H9 (cell line): ENCODE measurements at regions not wholly inside any gene's neighbourhood (a gene's known extent, or its start where the extent isn't known, plus 50 kb on each side); places are given as distances from the start of the nearest gene placed in this dataset.
"Not testable (repeated sequence)": the region's sequence is repeated elsewhere in the genome, so short reads cannot be mapped to it uniquely, and the experiment has no call there.

ENCODE experiments used
- DNase-seq: peaks from one replicate; pipeline ENCODE4 v3.0.0-alpha.2; 2017
- H2AFZ ChIP-seq: one replicate; pipeline ENCODE4 v1.6.1; 2013; ENCODE audit warnings: mild to moderate bottlenecking, low read length, control low read depth, moderate library complexity
- H2AK5ac ChIP-seq: 2 replicates; pipeline ENCODE4 v1.6.1; 2013; ENCODE audit warnings: low read length, control low read depth, mixed read lengths; ENCODE audit not compliant: insufficient read length
- H2BK120ac ChIP-seq: one replicate; pipeline ENCODE4 v1.6.1; 2013; ENCODE audit warnings: low read depth, mild to moderate bottlenecking, low read length, control low read depth, inconsistent platforms; ENCODE audit not compliant: poor library complexity, severe bottlenecking
- H2BK12ac ChIP-seq: 2 replicates; pipeline ENCODE4 v1.6.1; 2013; ENCODE audit warnings: low read length, control low read depth, mixed read lengths, low read depth; ENCODE audit not compliant: insufficient read length
- H2BK15ac ChIP-seq: 2 replicates; pipeline ENCODE4 v1.6.1; 2013; ENCODE audit warnings: low read depth, low read length, control low read depth
- H2BK20ac ChIP-seq: one replicate; pipeline ENCODE4 v1.6.1; 2013; ENCODE audit warnings: low read depth, mild to moderate bottlenecking, low read length, control low read depth, inconsistent platforms; ENCODE audit not compliant: poor library complexity, severe bottlenecking
- H2BK5ac ChIP-seq: 2 replicates; pipeline ENCODE4 v1.6.1; 2013; ENCODE audit warnings: low read length, control low read depth, mixed read lengths; ENCODE audit not compliant: insufficient read length
- H3K14ac ChIP-seq: 2 replicates; pipeline ENCODE4 v1.6.1; 2013; ENCODE audit warnings: low read length, control low read depth; ENCODE audit not compliant: insufficient read depth
- H3K18ac ChIP-seq: 2 replicates; pipeline ENCODE4 v1.6.1; 2013; ENCODE audit warnings: low read depth, mild to moderate bottlenecking, mixed read lengths, low read length, control low read depth; ENCODE audit not compliant: insufficient read length
- H3K23ac ChIP-seq: 2 replicates; pipeline ENCODE4 v1.6.1; 2013; ENCODE audit warnings: low read length, control low read depth, mixed read lengths, low read depth; ENCODE audit not compliant: insufficient read length
- H3K23me2 ChIP-seq: 2 replicates; pipeline ENCODE4 v1.6.1; 2013; ENCODE audit warnings: low read depth, mild to moderate bottlenecking, mixed read lengths, low read length, control low read depth; ENCODE audit not compliant: insufficient read length, poor library complexity, severe bottlenecking
- H3K27ac ChIP-seq: 2 replicates; pipeline ENCODE4 v1.5.1; 2013; ENCODE audit warnings: low read length, control low read depth, mixed read lengths, low read depth; ENCODE audit not compliant: insufficient read length
- H3K27me3 ChIP-seq: 2 replicates; pipeline ENCODE4 v1.6.1; 2013; ENCODE audit warnings: low read length, control low read depth, inconsistent platforms; ENCODE audit not compliant: insufficient read depth
- H3K4ac ChIP-seq: 2 replicates; pipeline ENCODE4 v1.6.1; 2013; ENCODE audit warnings: low read depth, mild to moderate bottlenecking, control low read depth, inconsistent platforms, low read length, moderate library complexity
- H3K4me1 ChIP-seq: 2 replicates; pipeline ENCODE4 v1.6.1; 2013; ENCODE audit warnings: low read length, control low read depth, inconsistent platforms; ENCODE audit not compliant: insufficient read depth
- H3K4me2 ChIP-seq: 2 replicates; pipeline ENCODE4 v1.6.1; 2013; ENCODE audit warnings: low read length, control low read depth, mixed read lengths; ENCODE audit not compliant: insufficient read length, insufficient read depth
- H3K56ac ChIP-seq: 2 replicates; pipeline ENCODE4 v1.6.1; 2013; ENCODE audit warnings: low read depth, mild to moderate bottlenecking, mixed read lengths, low read length, control low read depth; ENCODE audit not compliant: insufficient read length
- H3K79me1 ChIP-seq: 2 replicates; pipeline ENCODE4 v1.6.1; 2013; ENCODE audit warnings: low read depth, mild to moderate bottlenecking, moderate library complexity, low read length, control low read depth, inconsistent platforms; ENCODE audit not compliant: insufficient read depth, poor library complexity, severe bottlenecking
- H3K79me2 ChIP-seq: 2 replicates; pipeline ENCODE4 v1.6.1; 2013; ENCODE audit warnings: low read length, control low read depth, inconsistent platforms; ENCODE audit not compliant: insufficient read depth
- H3K9ac ChIP-seq: 2 replicates; pipeline ENCODE4 v1.6.1; 2013; ENCODE audit warnings: low read length, control low read depth, mixed read lengths; ENCODE audit not compliant: insufficient read length; ENCODE audit errors: extremely low read depth
- H3K9me3 ChIP-seq: one replicate; pipeline ENCODE4 v1.6.1; 2013; ENCODE audit warnings: low read depth, low read length, inconsistent platforms; ENCODE audit not compliant: control insufficient read depth
- H3T11ph ChIP-seq: one replicate; pipeline ENCODE4 v1.6.1; 2013; ENCODE audit warnings: mild to moderate bottlenecking, low read length, control low read depth, inconsistent platforms
- H4K20me1 ChIP-seq: one replicate; pipeline ENCODE4 v1.6.1; 2013; ENCODE audit not compliant: control insufficient read depth, insufficient read length, insufficient read depth
- H4K5ac ChIP-seq: 2 replicates; pipeline ENCODE4 v1.6.1; 2013; ENCODE audit warnings: low read depth, mild to moderate bottlenecking, mixed read lengths, low read length, control low read depth; ENCODE audit not compliant: insufficient read length
- H4K8ac ChIP-seq: replicated peaks from 2 replicates; pipeline ENCODE4 v1.6.1; 2013; ENCODE audit warnings: low read length, control low read depth, mixed read lengths, low read depth; ENCODE audit not compliant: insufficient read length
- H4K91ac ChIP-seq: 2 replicates; pipeline ENCODE4 v1.6.1; 2013; ENCODE audit warnings: low read depth, mild to moderate bottlenecking, moderate library complexity, mixed read lengths, low read length, control low read depth; ENCODE audit not compliant: insufficient read length
- H3K27ac Mint-ChIP-seq, 3 experiments: 2 replicates in 2 of 3; 3 replicates in 1 of 3; pipeline ENCODE4 v1.8.0; 2020 to 2021; ENCODE audit warnings: mixed read lengths in 3 of 3, mild to moderate bottlenecking in 1 of 3, moderate library complexity in 1 of 3
- H3K27me3 Mint-ChIP-seq: 2 replicates; pipeline ENCODE4 v1.8.0; 2021; ENCODE audit warnings: low read depth, mild to moderate bottlenecking, moderate library complexity, mixed read lengths
- H3K36me3 Mint-ChIP-seq, 3 experiments: 2 replicates in 2 of 3; 3 replicates in 1 of 3; pipeline ENCODE4 v1.8.0; 2020 to 2021; ENCODE audit warnings: low read depth in 3 of 3, mixed read lengths in 3 of 3; ENCODE audit not compliant: insufficient read depth in 1 of 3
- H3K4me1 Mint-ChIP-seq, 2 experiments: 2 replicates each; pipeline ENCODE4 v1.8.0; 2020; ENCODE audit warnings: mixed read lengths in 2 of 2
- H3K4me3 Mint-ChIP-seq, 2 experiments: 2 replicates in 1 of 2; 3 replicates in 1 of 2; pipeline ENCODE4 v1.8.0; 2020 to 2021; ENCODE audit warnings: mild to moderate bottlenecking in 2 of 2, mixed read lengths in 2 of 2, moderate library complexity in 1 of 2
- H3K9me3 Mint-ChIP-seq, 2 experiments: 2 replicates in 1 of 2; 3 replicates in 1 of 2; pipeline ENCODE4 v1.8.0; 2020; ENCODE audit warnings: mild to moderate bottlenecking in 2 of 2, mixed read lengths in 2 of 2, moderate library complexity in 1 of 2
- CTCF ChIP-seq: fragments of 200-600 bp; sonication (generic); conservative IDR thresholded peaks from 3 replicates; pipeline ENCODE4 v1.8.0; 2021; ENCODE audit warnings: antibody characterized with exemption, mild to moderate bottlenecking
- WGBS: extraction: QIAGEN DNeasy Blood & Tissue Kit; methylation state at CpG from one replicate; pipeline ENCODE4 v1.1.7; 2013; ENCODE audit warnings: missing lambda C conversion rate, low lambda C conversion rate, mixed read lengths; ENCODE audit not compliant: insufficient read length; ENCODE audit errors: extremely low coverage; 5-methylcytosine and 5-hydroxymethylcytosine counted together

GRCh38 chr6:167233490-167233889 lies 57.6 kb upstream of the UNC93A start:
- Histone ChIP-seq H3K4ac (no peak overlapping the region), H3K27ac (no peak overlapping the region), H2BK120ac (no peak overlapping the region), H3K79me2 (peaks cover 35% of the 10 kb centered on the region), H2BK20ac (no peak overlapping the region), H3K27me3 (no peaks in the 10 kb centered on the region), H2BK12ac (no peak overlapping the region), H4K5ac (no peak overlapping the region), H4K8ac (no peak overlapping the region), H3K56ac (no peak overlapping the region), H3T11ph (no peak overlapping the region), H2BK15ac (no peak overlapping the region), H3K23ac (no peak overlapping the region), H4K20me1 (no peaks in the 10 kb centered on the region), H3K4me2 (no peak overlapping the region), H3K9me3 (no peaks in the 10 kb centered on the region), H3K4me1 (peaks cover 8% of the 10 kb centered on the region; the same call in 1 of the 2 replicates), H3K9ac (no peak overlapping the region), H2BK5ac (no peak overlapping the region), H3K18ac (no peak overlapping the region), H3K23me2 (peaks cover 5% of the 10 kb centered on the region), H3K14ac (no peak overlapping the region), H2AFZ (no peak overlapping the region), H2AK5ac (no peak overlapping the region), H3K79me1 (no peaks in the 10 kb centered on the region), H4K91ac (no peak overlapping the region)
- Mint-ChIP-seq H3K4me1 (peaks cover 68 to 82% of the 10 kb centered on the region in 2 experiments), H3K36me3 (peaks cover 27 to 81% (median 28%) of the 10 kb centered on the region in 3 experiments), H3K27me3 (peaks cover 2% of the 10 kb centered on the region; the same call in 1 of the 2 replicates), H3K9me3 (no peaks in the 10 kb centered on the region), H3K4me3 (peak overlapping the region in 1 of 2 experiments; percentile 38; a peak in 3 of 5 replicates), H3K27ac (peak overlapping the region in 2 of 3 experiments; percentile 47 to 60; a peak in 4 of 7 replicates)
- no peak for DNase-seq
- no CpG with 5 or more reads among the region's 6 CpGs for whole genome bisulfite sequencing
- no peak for TF ChIP-seq CTCF

- not testable (repeated sequence) for H4K91ac ChIP-seq, H3K4ac ChIP-seq, H3K79me1 ChIP-seq, H2AFZ ChIP-seq, H2BK5ac ChIP-seq, H3K23me2 ChIP-seq, H4K8ac ChIP-seq, H3K9me3 Mint-ChIP-seq, H4K5ac ChIP-seq, H3T11ph ChIP-seq, H3K27me3 Mint-ChIP-seq, H2BK20ac ChIP-seq, H2AK5ac ChIP-seq, H4K20me1 ChIP-seq, H3K27ac ChIP-seq, H3K9ac ChIP-seq, H3K56ac ChIP-seq, H3K14ac ChIP-seq, H2BK15ac ChIP-seq, H3K27me3 ChIP-seq, H3K18ac ChIP-seq, H3K23ac ChIP-seq, DNase-seq, H3K4me1 ChIP-seq, H2BK120ac ChIP-seq, H3K4me2 ChIP-seq, H3K9me3 ChIP-seq, H2BK12ac ChIP-seq
- peak overlapping the region; percentile 16 to 50; a peak in 2 of 5 replicates for H3K4me3 Mint-ChIP-seq
- peaks cover 73 to 85% of the 10 kb centered on the region in 2 experiments for H3K4me1 Mint-ChIP-seq
- H3K36me3 Mint-ChIP-seq, result peaks cover 32 to 82% (median 37%) of the 10 kb centered on the region in 3 experiments
- peak overlapping the region; percentile 8 to 88 (median 73); a peak in 5 of 7 replicates for H3K27ac Mint-ChIP-seq
- H3K79me2 ChIP-seq, result peaks cover 25% of the 10 kb centered on the region; the same call in 1 of the 2 replicates
- no CpG with 5 or more reads among the region's 6 CpGs for WGBS
Observed at GRCh38 chr6:167234576-167234975, 56.5 kb upstream of the UNC93A start.
